GM23338 (cell line): ENCODE measurements at regions not wholly inside any gene's neighbourhood (a gene's known extent, or its start where the extent isn't known, plus 50 kb on each side); places are given as distances from the start of the nearest gene placed in this dataset.

Experiments used
- ATAC-seq: fragments of 200-7000 bp; cut with Tn5 transposase; 3 replicates; pipeline ENCODE4 v1.9.1; 2020
- DNase-seq: peaks from one replicate; pipeline ENCODE4 v3.0.0-alpha.2; 2015; ENCODE audit warnings: low spot score
- H2AFZ ChIP-seq: fragments of 200-600 bp; sonication (generic); 2 replicates; pipeline ENCODE4 v1.8.0; 2016; ENCODE audit warnings: antibody characterized with exemption, mild to moderate bottlenecking, moderate library complexity
- H3F3A ChIP-seq: fragments of 200-600 bp; sonication (generic); replicated peaks from 2 replicates; pipeline ENCODE4 v1.8.0; 2017; ENCODE audit warnings: antibody characterized with exemption, mixed run types, low read depth
- H3K27ac ChIP-seq: fragments of 200-600 bp; sonication (generic); 2 replicates; pipeline ENCODE4 v1.6.1; 2016; ENCODE audit warnings: low read depth
- H3K27me3 ChIP-seq: fragments of 200-600 bp; sonication (generic); 2 replicates; pipeline ENCODE4 v1.8.0; 2016; ENCODE audit warnings: mild to moderate bottlenecking, mixed run types, moderate library complexity; ENCODE audit not compliant: insufficient read depth
- H3K36me3 ChIP-seq: fragments of 200-600 bp; sonication (generic); 2 replicates; pipeline ENCODE4 v1.8.0; 2016; ENCODE audit warnings: mild to moderate bottlenecking; ENCODE audit not compliant: insufficient read depth
- H3K4me1 ChIP-seq: fragments of 200-600 bp; sonication (generic); 2 replicates; pipeline ENCODE4 v1.8.0; 2016; ENCODE audit warnings: mild to moderate bottlenecking, moderate library complexity; ENCODE audit not compliant: insufficient read depth
- H3K4me2 ChIP-seq: fragments of 200-600 bp; sonication (generic); 2 replicates; pipeline ENCODE4 v1.7.1; 2017; ENCODE audit warnings: mixed run types
- H3K4me3 ChIP-seq: fragments of 200-600 bp; sonication (generic); 2 replicates; pipeline ENCODE4 v1.6.1; 2016; ENCODE audit warnings: mixed run types
- H3K79me2 ChIP-seq: fragments of 200-600 bp; sonication (generic); replicated peaks from 2 replicates; pipeline ENCODE4 v1.8.0; 2017; ENCODE audit warnings: mild to moderate bottlenecking; ENCODE audit not compliant: insufficient read depth
- H3K9me2 ChIP-seq: fragments of 200-600 bp; sonication (generic); 2 replicates; pipeline ENCODE4 v1.8.0; 2017; ENCODE audit not compliant: insufficient read depth
- H4K20me1 ChIP-seq: fragments of 200-600 bp; sonication (generic); replicated peaks from 2 replicates; pipeline ENCODE4 v1.8.0; 2017; ENCODE audit warnings: mild to moderate bottlenecking; ENCODE audit not compliant: insufficient read depth
- H3K27ac Mint-ChIP-seq: 2 replicates; pipeline ENCODE4 v1.8.0; 2020; ENCODE audit warnings: inconsistent platforms, mild to moderate bottlenecking, moderate library complexity, mixed read lengths
- H3K27me3 Mint-ChIP-seq: 3 replicates; pipeline ENCODE4 v1.8.0; 2022; ENCODE audit warnings: low read depth, mild to moderate bottlenecking, moderate library complexity, mixed read lengths, inconsistent platforms; ENCODE audit not compliant: insufficient read depth, poor library complexity
- H3K36me3 Mint-ChIP-seq: 3 replicates; pipeline ENCODE4 v1.8.0; 2021; ENCODE audit warnings: low read depth, mild to moderate bottlenecking, inconsistent platforms, moderate library complexity, mixed read lengths
- H3K4me1 Mint-ChIP-seq: 3 replicates; pipeline ENCODE4 v1.8.0; 2020; ENCODE audit warnings: mild to moderate bottlenecking, inconsistent platforms, mixed read lengths
- H3K4me3 Mint-ChIP-seq: 3 replicates; pipeline ENCODE4 v1.8.0; 2021; ENCODE audit warnings: moderate library complexity, mild to moderate bottlenecking, inconsistent platforms, mixed read lengths
- H3K9me3 Mint-ChIP-seq: 3 replicates; pipeline ENCODE4 v1.8.0; 2020; ENCODE audit warnings: moderate library complexity, mild to moderate bottlenecking, inconsistent platforms, mixed read lengths
- CREB1 ChIP-seq: fragments of 250-450 bp; sonication (Bioruptor Pico); IDR thresholded peaks from 2 replicates; pipeline ENCODE4 v1.5.0; 2020; ENCODE audit warnings: low read depth, mild to moderate bottlenecking, moderate library complexity
- EZH2 ChIP-seq: fragments of 200-600 bp; sonication (generic); IDR thresholded peaks from one replicate; pipeline ENCODE4 v1.8.0; 2017; ENCODE audit warnings: antibody characterized with exemption, mild to moderate bottlenecking, low read depth; ENCODE audit not compliant: unreplicated experiment
- EZH2phosphoT487 ChIP-seq: fragments of 200-600 bp; sonication (generic); IDR thresholded peaks from one replicate; pipeline ENCODE4 v1.8.1; 2018; ENCODE audit warnings: antibody characterized with exemption; ENCODE audit not compliant: unreplicated experiment
- JUNB ChIP-seq: IDR thresholded peaks from one replicate; pipeline ENCODE4 v1.6.1; 2016; ENCODE audit warnings: antibody characterized with exemption; ENCODE audit not compliant: unreplicated experiment
- NANOG ChIP-seq: IDR thresholded peaks from 2 replicates; pipeline ENCODE4 v1.6.1; 2016; ENCODE audit warnings: antibody characterized with exemption, borderline replicate concordance
- POLR2AphosphoS5 ChIP-seq: IDR thresholded peaks from 2 replicates; pipeline ENCODE4 v1.6.1; 2016; ENCODE audit warnings: antibody characterized with exemption, low read depth
- STAT1 ChIP-seq: IDR thresholded peaks from one replicate; pipeline ENCODE4 v1.6.1; 2016; ENCODE audit warnings: antibody characterized with exemption; ENCODE audit not compliant: unreplicated experiment
- ZNF114 ChIP-seq: fragments of 250-450 bp; sonication (Bioruptor Pico); IDR thresholded peaks from 2 replicates; pipeline ENCODE4 v1.5.0; 2020; ENCODE audit warnings: mild to moderate bottlenecking, moderate library complexity
- ZNF331 ChIP-seq: fragments of 250-450 bp; sonication (Bioruptor Pico); IDR thresholded peaks from 2 replicates; pipeline ENCODE4 v1.5.0; 2020; ENCODE audit warnings: low read depth, mild to moderate bottlenecking, moderate library complexity
- TF ChIP-seq, protein P1 (sequence below): IDR thresholded peaks from 2 replicates; pipeline ENCODE4 v1.6.1; 2016; ENCODE audit warnings: antibody characterized with exemption
- TF ChIP-seq, protein P2 (sequence below), 2 experiments: fragments of 200-600 bp in 1 of 2; sonication (generic) in 1 of 2; conservative IDR thresholded peaks; 2 replicates each; pipeline versions ENCODE4 v1.5.1 to v1.6.1; 2016 to 2017; ENCODE audit warnings: antibody characterized with exemption in 2 of 2, low read depth in 2 of 2, mild to moderate bottlenecking in 2 of 2, moderate library complexity in 1 of 2
- TF ChIP-seq, protein P3 (sequence below): fragments of 250-450 bp; sonication (Bioruptor Pico); IDR thresholded peaks from 2 replicates; pipeline ENCODE4 v1.5.0; 2020; ENCODE audit warnings: mild to moderate bottlenecking, moderate library complexity
- TF ChIP-seq, protein P4 (sequence below): IDR thresholded peaks from one replicate; pipeline ENCODE4 v1.6.1; 2018; ENCODE audit warnings: antibody characterized with exemption; ENCODE audit not compliant: unreplicated experiment

DNA sequence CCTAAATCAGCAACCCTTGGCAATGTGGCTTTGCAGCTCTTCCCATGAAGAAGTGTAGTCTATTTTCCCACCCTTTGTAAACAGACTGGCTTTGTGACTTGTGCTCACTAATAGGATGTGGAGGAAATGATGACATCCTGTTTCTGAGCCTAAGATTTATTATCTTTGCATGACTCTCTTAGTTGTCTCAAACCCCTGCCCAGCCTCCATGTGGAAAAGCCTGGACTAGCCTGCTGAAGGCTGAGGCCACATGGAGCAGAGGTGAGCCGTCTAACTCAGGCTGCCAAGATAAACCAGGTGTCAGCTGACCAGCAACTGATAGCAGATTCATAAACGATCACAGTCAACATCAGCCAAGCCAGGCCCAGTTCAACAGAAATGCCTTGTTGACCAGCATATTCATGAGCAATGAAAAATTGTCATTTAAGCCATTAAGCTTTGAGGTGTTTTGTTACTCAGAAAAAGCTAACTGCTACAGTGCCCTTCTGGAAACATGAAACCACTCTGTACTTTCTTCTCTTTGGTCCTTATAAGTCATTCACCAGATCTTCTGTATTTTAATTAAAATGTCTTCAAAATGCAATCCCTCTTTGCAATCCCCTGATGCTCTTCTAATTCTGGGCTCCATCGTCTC lies 586.3 kb upstream of the ANKRD30A start:
- Mint-ChIP-seq H3K9me3 (no peaks in the 10 kb centered on the region), H3K27ac (no peak overlapping the region), H3K4me3 (no peak overlapping the region), H3K27me3 (no peaks in the 10 kb centered on the region), H3K4me1 (0 out of 3 replicates have a peak, but pooled peaks cover 2% of the 10 kb centered on the region), H3K36me3 (no peaks in the 10 kb centered on the region)
- no peaks in the 10 kb centered on the region for H3K27me3 ChIP-seq
- no peaks in the 10 kb centered on the region for H3F3A ChIP-seq
- ATAC-seq (no peak), DNase-seq (no peak)
- H3K79me2 ChIP-seq = no peaks in the 10 kb centered on the region
- H3K4me3 ChIP-seq = no peak overlapping the region
- no peaks in the 10 kb centered on the region for H3K36me3 ChIP-seq
- H3K27ac ChIP-seq = no peak overlapping the region
- H4K20me1 ChIP-seq = no peaks in the 10 kb centered on the region
- TF ChIP-seq NANOG = no peak
- TF ChIP-seq, protein P1, sequence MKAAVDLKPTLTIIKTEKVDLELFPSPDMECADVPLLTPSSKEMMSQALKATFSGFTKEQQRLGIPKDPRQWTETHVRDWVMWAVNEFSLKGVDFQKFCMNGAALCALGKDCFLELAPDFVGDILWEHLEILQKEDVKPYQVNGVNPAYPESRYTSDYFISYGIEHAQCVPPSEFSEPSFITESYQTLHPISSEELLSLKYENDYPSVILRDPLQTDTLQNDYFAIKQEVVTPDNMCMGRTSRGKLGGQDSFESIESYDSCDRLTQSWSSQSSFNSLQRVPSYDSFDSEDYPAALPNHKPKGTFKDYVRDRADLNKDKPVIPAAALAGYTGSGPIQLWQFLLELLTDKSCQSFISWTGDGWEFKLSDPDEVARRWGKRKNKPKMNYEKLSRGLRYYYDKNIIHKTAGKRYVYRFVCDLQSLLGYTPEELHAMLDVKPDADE = no peak
- TF ChIP-seq EZH2phosphoT487 = no peak
- TF ChIP-seq, protein P2, sequence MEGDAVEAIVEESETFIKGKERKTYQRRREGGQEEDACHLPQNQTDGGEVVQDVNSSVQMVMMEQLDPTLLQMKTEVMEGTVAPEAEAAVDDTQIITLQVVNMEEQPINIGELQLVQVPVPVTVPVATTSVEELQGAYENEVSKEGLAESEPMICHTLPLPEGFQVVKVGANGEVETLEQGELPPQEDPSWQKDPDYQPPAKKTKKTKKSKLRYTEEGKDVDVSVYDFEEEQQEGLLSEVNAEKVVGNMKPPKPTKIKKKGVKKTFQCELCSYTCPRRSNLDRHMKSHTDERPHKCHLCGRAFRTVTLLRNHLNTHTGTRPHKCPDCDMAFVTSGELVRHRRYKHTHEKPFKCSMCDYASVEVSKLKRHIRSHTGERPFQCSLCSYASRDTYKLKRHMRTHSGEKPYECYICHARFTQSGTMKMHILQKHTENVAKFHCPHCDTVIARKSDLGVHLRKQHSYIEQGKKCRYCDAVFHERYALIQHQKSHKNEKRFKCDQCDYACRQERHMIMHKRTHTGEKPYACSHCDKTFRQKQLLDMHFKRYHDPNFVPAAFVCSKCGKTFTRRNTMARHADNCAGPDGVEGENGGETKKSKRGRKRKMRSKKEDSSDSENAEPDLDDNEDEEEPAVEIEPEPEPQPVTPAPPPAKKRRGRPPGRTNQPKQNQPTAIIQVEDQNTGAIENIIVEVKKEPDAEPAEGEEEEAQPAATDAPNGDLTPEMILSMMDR (conservative IDR thresholded peaks at IDR 0.05; ENCODE audit: low read depth in 2 of 2) = no peak
- TF ChIP-seq EZH2 = no peak
- no peak for TF ChIP-seq STAT1
- no peak for TF ChIP-seq ZNF114 (CRISPR knock-in tag)
- no peak for TF ChIP-seq CREB1
- no peak for TF ChIP-seq JUNB
- TF ChIP-seq, protein P3, sequence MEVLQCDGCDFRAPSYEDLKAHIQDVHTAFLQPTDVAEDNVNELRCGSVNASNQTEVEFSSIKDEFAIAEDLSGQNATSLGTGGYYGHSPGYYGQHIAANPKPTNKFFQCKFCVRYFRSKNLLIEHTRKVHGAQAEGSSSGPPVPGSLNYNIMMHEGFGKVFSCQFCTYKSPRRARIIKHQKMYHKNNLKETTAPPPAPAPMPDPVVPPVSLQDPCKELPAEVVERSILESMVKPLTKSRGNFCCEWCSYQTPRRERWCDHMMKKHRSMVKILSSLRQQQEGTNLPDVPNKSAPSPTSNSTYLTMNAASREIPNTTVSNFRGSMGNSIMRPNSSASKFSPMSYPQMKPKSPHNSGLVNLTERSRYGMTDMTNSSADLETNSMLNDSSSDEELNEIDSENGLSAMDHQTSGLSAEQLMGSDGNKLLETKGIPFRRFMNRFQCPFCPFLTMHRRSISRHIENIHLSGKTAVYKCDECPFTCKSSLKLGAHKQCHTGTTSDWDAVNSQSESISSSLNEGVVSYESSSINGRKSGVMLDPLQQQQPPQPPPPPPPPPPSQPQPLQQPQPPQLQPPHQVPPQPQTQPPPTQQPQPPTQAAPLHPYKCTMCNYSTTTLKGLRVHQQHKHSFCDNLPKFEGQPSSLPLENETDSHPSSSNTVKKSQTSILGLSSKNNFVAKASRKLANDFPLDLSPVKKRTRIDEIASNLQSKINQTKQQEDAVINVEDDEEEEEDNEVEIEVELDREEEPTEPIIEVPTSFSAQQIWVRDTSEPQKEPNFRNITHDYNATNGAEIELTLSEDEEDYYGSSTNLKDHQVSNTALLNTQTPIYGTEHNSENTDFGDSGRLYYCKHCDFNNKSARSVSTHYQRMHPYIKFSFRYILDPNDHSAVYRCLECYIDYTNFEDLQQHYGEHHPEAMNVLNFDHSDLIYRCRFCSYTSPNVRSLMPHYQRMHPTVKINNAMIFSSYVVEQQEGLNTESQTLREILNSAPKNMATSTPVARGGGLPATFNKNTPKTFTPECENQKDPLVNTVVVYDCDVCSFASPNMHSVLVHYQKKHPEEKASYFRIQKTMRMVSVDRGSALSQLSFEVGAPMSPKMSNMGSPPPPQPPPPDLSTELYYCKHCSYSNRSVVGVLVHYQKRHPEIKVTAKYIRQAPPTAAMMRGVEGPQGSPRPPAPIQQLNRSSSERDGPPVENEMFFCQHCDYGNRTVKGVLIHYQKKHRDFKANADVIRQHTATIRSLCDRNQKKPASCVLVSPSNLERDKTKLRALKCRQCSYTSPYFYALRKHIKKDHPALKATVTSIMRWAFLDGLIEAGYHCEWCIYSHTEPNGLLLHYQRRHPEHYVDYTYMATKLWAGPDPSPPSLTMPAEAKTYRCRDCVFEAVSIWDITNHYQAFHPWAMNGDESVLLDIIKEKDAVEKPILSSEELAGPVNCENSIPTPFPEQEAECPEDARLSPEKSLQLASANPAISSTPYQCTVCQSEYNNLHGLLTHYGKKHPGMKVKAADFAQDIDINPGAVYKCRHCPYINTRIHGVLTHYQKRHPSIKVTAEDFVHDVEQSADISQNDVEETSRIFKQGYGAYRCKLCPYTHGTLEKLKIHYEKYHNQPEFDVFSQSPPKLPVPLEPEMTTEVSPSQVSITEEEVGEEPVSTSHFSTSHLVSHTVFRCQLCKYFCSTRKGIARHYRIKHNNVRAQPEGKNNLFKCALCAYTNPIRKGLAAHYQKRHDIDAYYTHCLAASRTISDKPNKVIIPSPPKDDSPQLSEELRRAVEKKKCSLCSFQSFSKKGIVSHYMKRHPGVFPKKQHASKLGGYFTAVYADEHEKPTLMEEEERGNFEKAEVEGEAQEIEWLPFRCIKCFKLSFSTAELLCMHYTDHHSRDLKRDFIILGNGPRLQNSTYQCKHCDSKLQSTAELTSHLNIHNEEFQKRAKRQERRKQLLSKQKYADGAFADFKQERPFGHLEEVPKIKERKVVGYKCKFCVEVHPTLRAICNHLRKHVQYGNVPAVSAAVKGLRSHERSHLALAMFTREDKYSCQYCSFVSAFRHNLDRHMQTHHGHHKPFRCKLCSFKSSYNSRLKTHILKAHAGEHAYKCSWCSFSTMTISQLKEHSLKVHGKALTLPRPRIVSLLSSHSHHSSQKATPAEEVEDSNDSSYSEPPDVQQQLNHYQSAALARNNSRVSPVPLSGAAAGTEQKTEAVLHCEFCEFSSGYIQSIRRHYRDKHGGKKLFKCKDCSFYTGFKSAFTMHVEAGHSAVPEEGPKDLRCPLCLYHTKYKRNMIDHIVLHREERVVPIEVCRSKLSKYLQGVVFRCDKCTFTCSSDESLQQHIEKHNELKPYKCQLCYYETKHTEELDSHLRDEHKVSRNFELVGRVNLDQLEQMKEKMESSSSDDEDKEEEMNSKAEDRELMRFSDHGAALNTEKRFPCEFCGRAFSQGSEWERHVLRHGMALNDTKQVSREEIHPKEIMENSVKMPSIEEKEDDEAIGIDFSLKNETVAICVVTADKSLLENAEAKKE = no peak
- TF ChIP-seq ZNF331 = no peak
- TF ChIP-seq POLR2AphosphoS5 = no peak
- TF ChIP-seq, protein P4, sequence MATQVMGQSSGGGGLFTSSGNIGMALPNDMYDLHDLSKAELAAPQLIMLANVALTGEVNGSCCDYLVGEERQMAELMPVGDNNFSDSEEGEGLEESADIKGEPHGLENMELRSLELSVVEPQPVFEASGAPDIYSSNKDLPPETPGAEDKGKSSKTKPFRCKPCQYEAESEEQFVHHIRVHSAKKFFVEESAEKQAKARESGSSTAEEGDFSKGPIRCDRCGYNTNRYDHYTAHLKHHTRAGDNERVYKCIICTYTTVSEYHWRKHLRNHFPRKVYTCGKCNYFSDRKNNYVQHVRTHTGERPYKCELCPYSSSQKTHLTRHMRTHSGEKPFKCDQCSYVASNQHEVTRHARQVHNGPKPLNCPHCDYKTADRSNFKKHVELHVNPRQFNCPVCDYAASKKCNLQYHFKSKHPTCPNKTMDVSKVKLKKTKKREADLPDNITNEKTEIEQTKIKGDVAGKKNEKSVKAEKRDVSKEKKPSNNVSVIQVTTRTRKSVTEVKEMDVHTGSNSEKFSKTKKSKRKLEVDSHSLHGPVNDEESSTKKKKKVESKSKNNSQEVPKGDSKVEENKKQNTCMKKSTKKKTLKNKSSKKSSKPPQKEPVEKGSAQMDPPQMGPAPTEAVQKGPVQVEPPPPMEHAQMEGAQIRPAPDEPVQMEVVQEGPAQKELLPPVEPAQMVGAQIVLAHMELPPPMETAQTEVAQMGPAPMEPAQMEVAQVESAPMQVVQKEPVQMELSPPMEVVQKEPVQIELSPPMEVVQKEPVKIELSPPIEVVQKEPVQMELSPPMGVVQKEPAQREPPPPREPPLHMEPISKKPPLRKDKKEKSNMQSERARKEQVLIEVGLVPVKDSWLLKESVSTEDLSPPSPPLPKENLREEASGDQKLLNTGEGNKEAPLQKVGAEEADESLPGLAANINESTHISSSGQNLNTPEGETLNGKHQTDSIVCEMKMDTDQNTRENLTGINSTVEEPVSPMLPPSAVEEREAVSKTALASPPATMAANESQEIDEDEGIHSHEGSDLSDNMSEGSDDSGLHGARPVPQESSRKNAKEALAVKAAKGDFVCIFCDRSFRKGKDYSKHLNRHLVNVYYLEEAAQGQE = no peak
- no peaks in the 10 kb centered on the region for H3K9me2 ChIP-seq
- no peaks in the 10 kb centered on the region for H3K4me1 ChIP-seq
- no peak overlapping the region for H3K4me2 ChIP-seq
- H2AFZ ChIP-seq = no peak overlapping the region
